MM.1S (cell line): ENCODE measurements at regions not wholly inside any gene's neighbourhood (a gene's known extent, or its start where the extent isn't known, plus 50 kb on each side); places are given as distances from the start of the nearest gene placed in this dataset.

Source experiments
- DNase-seq: peaks from one replicate; pipeline ENCODE4 v3.0.0-alpha.2; 2015
- H2AFZ ChIP-seq: fragments of 300-600 bp; sonication (generic); 2 replicates; pipeline ENCODE4 v1.6.0; 2016; ENCODE audit warnings: antibody characterized with exemption, low read length
- H3F3A ChIP-seq: fragments of 300-600 bp; sonication (generic); 2 replicates; pipeline ENCODE4 v1.6.1; 2016; ENCODE audit warnings: mild to moderate bottlenecking, antibody characterized with exemption, low read length, moderate library complexity, mixed read lengths; ENCODE audit not compliant: insufficient read depth
- H3K27ac ChIP-seq: fragments of 300-600 bp; sonication (generic); 2 replicates; pipeline ENCODE4 v1.5.1; 2016; ENCODE audit warnings: mild to moderate bottlenecking, low read length
- H3K27me3 ChIP-seq: fragments of 300-600 bp; sonication (generic); replicated peaks from 2 replicates; pipeline ENCODE4 v1.6.0; 2016; ENCODE audit warnings: low read length; ENCODE audit not compliant: insufficient read depth
- H3K36me3 ChIP-seq: fragments of 300-600 bp; sonication (generic); replicated peaks from 2 replicates; pipeline ENCODE4 v1.6.1; 2016; ENCODE audit warnings: mild to moderate bottlenecking, low read length, mixed read lengths; ENCODE audit not compliant: insufficient read depth
- H3K4me1 ChIP-seq: fragments of 300-600 bp; sonication (generic); 2 replicates; pipeline ENCODE4 v1.6.1; 2016; ENCODE audit warnings: low read length, mixed read lengths
- H3K4me2 ChIP-seq: fragments of 300-600 bp; sonication (generic); 2 replicates; pipeline ENCODE4 v1.6.0; 2016; ENCODE audit warnings: low read depth, low read length
- H3K4me3 ChIP-seq: fragments of 300-600 bp; sonication (generic); 2 replicates; pipeline ENCODE4 v1.5.1; 2016; ENCODE audit warnings: low read length, mixed read lengths
- H3K79me2 ChIP-seq: fragments of 300-600 bp; sonication (generic); 2 replicates; pipeline ENCODE4 v1.6.1; 2016; ENCODE audit warnings: mixed run types, low read length, mixed read lengths
- H3K9ac ChIP-seq: fragments of 300-600 bp; sonication (generic); 2 replicates; pipeline ENCODE4 v1.6.1; 2016; ENCODE audit warnings: low read length, mixed read lengths
- H3K9me2 ChIP-seq: fragments of 300-600 bp; sonication (generic); replicated peaks from 2 replicates; pipeline ENCODE4 v1.6.1; 2016; ENCODE audit warnings: mild to moderate bottlenecking, low read length, mixed read lengths; ENCODE audit not compliant: insufficient read depth
- H3K9me3 ChIP-seq: fragments of 300-600 bp; sonication (generic); replicated peaks from 2 replicates; pipeline ENCODE4 v1.6.1; 2016; ENCODE audit warnings: mild to moderate bottlenecking, low read length, mixed read lengths; ENCODE audit not compliant: insufficient read depth
- H4K20me1 ChIP-seq: fragments of 300-600 bp; sonication (generic); 2 replicates; pipeline ENCODE4 v1.6.1; 2016; ENCODE audit warnings: mild to moderate bottlenecking, low read length, moderate library complexity, mixed read lengths; ENCODE audit not compliant: insufficient read depth
- EZH2 ChIP-seq: fragments of 300-600 bp; sonication (generic); optimal IDR thresholded peaks from 2 replicates; pipeline ENCODE3; 2017; ENCODE audit warnings: low read depth, mild to moderate bottlenecking, antibody characterized with exemption, low read length, mixed read lengths
- EZH2phosphoT487 ChIP-seq: fragments of 300-600 bp; sonication (generic); IDR thresholded peaks from 2 replicates; pipeline ENCODE4 v1.6.1; 2018; ENCODE audit warnings: antibody characterized with exemption, low read length
- TF ChIP-seq, protein P1 (sequence below): fragments of 300-600 bp; sonication (generic); IDR thresholded peaks from 2 replicates; pipeline ENCODE4 v1.5.1; 2016; ENCODE audit warnings: antibody characterized with exemption, low read length, mixed read lengths

DNA sequence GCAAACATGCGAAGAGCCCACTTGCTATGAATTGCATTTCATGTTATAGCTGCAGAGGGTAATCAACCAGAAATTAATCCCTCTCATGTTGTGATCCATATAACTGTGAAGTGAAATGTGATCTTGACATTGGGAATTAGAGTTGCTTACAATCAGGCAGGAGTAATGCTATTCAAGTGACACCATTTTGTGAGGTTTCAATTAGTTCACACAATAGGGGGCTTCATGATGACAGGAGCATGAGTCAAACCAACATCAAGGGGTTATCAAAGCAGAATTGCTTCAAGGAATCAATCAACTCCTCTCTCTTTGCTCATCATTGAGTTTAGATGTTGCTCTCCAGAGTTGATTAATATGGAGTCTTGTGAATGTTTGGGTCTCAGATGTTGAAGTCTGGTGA lies 1585.2 kb upstream of the TENM4 start:
- Histone ChIP-seq H3K9me3 (no peaks in the 10 kb centered on the region), H3K9me2 (no peaks in the 10 kb centered on the region), H2AFZ (no peak overlapping the region), H3K79me2 (no peaks in the 10 kb centered on the region), H3K27me3 (no peaks in the 10 kb centered on the region), H3F3A (no peaks in the 10 kb centered on the region), H3K4me3 (no peak overlapping the region), H3K36me3 (no peaks in the 10 kb centered on the region), H3K9ac (no peak overlapping the region), H3K4me2 (no peak overlapping the region), H4K20me1 (no peaks in the 10 kb centered on the region), H3K27ac (no peak overlapping the region), H3K4me1 (no peaks in the 10 kb centered on the region)
- no peak for DNase-seq
- TF ChIP-seq, protein P1, sequence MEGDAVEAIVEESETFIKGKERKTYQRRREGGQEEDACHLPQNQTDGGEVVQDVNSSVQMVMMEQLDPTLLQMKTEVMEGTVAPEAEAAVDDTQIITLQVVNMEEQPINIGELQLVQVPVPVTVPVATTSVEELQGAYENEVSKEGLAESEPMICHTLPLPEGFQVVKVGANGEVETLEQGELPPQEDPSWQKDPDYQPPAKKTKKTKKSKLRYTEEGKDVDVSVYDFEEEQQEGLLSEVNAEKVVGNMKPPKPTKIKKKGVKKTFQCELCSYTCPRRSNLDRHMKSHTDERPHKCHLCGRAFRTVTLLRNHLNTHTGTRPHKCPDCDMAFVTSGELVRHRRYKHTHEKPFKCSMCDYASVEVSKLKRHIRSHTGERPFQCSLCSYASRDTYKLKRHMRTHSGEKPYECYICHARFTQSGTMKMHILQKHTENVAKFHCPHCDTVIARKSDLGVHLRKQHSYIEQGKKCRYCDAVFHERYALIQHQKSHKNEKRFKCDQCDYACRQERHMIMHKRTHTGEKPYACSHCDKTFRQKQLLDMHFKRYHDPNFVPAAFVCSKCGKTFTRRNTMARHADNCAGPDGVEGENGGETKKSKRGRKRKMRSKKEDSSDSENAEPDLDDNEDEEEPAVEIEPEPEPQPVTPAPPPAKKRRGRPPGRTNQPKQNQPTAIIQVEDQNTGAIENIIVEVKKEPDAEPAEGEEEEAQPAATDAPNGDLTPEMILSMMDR: no peak
- TF ChIP-seq EZH2phosphoT487 (no peak), EZH2 (no peak)

GRCh38 chr11:81022057-81022456 lies 1581.2 kb upstream of the TENM4 start:
- H3K9me3 ChIP-seq: no peaks in the 10 kb centered on the region
- no peak overlapping the region for H2AFZ ChIP-seq
- no peaks in the 10 kb centered on the region for H4K20me1 ChIP-seq
- no peaks in the 10 kb centered on the region for H3K4me1 ChIP-seq
- H3F3A ChIP-seq: no peaks in the 10 kb centered on the region
- no peak for TF ChIP-seq EZH2phosphoT487
- TF ChIP-seq, protein P1: no peak
- no peak for TF ChIP-seq EZH2
- no peak overlapping the region for H3K4me2 ChIP-seq
- H3K9me2 ChIP-seq: no peaks in the 10 kb centered on the region
- H3K27me3 ChIP-seq: no peaks in the 10 kb centered on the region
- no peak overlapping the region for H3K9ac ChIP-seq
- DNase-seq: no peak
- no peaks in the 10 kb centered on the region for H3K79me2 ChIP-seq
- no peak overlapping the region for H3K4me3 ChIP-seq
- no peaks in the 10 kb centered on the region for H3K36me3 ChIP-seq
- no peak overlapping the region for H3K27ac ChIP-seq

DNA sequence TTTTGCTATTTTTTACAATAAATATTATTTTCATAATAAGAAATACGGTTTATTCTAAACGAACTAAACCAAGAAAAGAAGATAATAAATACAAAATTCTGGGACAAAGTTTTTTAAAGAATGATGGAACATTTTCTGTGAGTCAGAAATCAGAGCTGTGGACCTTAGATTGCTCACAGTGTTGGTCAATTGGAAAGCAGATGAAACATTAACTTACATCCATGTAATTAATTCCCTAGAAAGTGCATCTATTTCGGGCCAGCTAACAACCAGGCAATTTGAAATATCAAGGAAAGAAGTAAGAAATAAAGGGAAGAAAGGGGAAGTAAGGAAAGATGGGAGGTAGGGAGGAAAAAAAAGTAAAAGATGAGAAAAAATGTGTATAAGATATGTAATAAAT lies 1569.8 kb upstream of the TENM4 start:
- H4K20me1 ChIP-seq: no peaks in the 10 kb centered on the region
- TF ChIP-seq, protein P1: no peak
- TF ChIP-seq EZH2 (no peak), EZH2phosphoT487 (no peak)
- no peaks in the 10 kb centered on the region for H3K9me2 ChIP-seq
- no peaks in the 10 kb centered on the region for H3K9me3 ChIP-seq
- no peak overlapping the region for H3K9ac ChIP-seq
- no peaks in the 10 kb centered on the region for H3K27me3 ChIP-seq
- no peak for DNase-seq
- H3K27ac ChIP-seq: no peak overlapping the region
- H3K4me3 ChIP-seq: no peak overlapping the region
- no peaks in the 10 kb centered on the region for H3K79me2 ChIP-seq
- H3K4me1 ChIP-seq: no peaks in the 10 kb centered on the region
- no peak overlapping the region for H2AFZ ChIP-seq
- no peaks in the 10 kb centered on the region for H3F3A ChIP-seq
- H3K36me3 ChIP-seq: no peaks in the 10 kb centered on the region
- H3K4me2 ChIP-seq: no peak overlapping the region
